ENCODE measurements at regions not wholly inside any gene's neighbourhood (a gene's known extent, or its start where the extent isn't known, plus 50 kb on each side); places are given as distances from the start of the nearest gene placed in this dataset.
"Not testable (repeated sequence)": the region's sequence is repeated elsewhere in the genome, so short reads cannot be mapped to it uniquely, and the experiment has no call there.

DNA sequence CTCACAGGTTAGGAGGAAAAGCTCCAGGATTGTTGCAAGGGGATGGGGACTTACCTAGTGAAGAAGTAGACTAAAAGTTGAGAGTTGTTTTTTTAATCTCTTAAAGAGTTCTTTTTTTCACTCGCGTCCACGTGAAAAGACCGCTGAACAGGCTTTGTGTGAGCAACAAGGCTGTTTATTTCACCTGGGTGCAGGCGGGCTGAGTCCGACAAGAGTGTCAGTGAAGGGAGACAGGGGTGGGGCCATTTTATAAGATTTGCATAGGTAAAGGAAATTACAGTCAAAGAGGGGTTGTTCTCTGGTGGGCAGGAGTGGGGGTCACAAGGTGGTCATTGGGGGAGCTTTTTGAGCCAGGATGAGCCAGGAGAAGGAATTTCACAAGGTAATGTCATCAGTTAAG is 249.7 kb downstream of the USP25 start:
- not testable (repeated sequence) for H3K27me3 ChIP-seq (ENCODE audit: insufficient read depth, low read length); H3K9me3 ChIP-seq (ENCODE audit: insufficient read depth, low read depth, low read length); H3K9ac ChIP-seq (ENCODE audit: low read depth, low read length); H3K27ac ChIP-seq (ENCODE audit: low read length); H3K4me3 ChIP-seq (ENCODE audit: low read length); H3K4me1 ChIP-seq (ENCODE audit: insufficient read depth, low read length); H3K36me3 ChIP-seq (ENCODE audit: insufficient read depth, low read depth, low read length)

DNA sequence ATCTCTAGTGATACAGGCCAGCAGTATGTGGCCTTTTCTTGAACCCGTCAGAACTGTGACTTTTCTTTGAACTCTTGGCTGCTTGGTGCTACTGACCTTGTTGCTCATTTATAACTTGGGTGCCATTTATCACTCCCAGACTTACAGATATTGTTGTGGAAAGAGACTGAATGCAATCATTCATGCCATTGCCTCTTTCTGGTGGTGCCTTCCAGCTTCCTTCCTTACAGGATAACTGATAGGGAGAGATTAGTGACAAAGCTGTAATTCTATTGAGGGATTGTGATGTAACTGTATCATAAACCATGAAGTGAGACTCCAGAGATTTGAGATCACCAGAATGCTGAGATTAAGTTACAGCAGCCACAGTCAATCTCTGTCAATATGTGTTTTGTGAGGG is 256.5 kb downstream of the USP25 start:
- Histone ChIP-seq H3K4me3 (ENCODE audit: low read length) (no peak overlapping the region), H3K9me3 (ENCODE audit: insufficient read depth, low read depth, low read length) (no peaks in the 10 kb centered on the region), H3K36me3 (ENCODE audit: insufficient read depth, low read depth, low read length) (no peaks in the 10 kb centered on the region), H3K9ac (ENCODE audit: low read depth, low read length) (no peak overlapping the region), H3K27me3 (ENCODE audit: insufficient read depth, low read length) (no peaks in the 10 kb centered on the region), H3K4me1 (ENCODE audit: insufficient read depth, low read length) (no peaks in the 10 kb centered on the region), H3K27ac (ENCODE audit: low read length) (no peak overlapping the region)

- Histone ChIP-seq H3K9ac (ENCODE audit: low read depth, low read length) (no peak overlapping the region), H3K4me1 (ENCODE audit: insufficient read depth, low read length) (no peaks in the 10 kb centered on the region), H3K9me3 (ENCODE audit: insufficient read depth, low read depth, low read length) (no peaks in the 10 kb centered on the region)
These were observed 262.4 kb downstream of the USP25 start for GRCh38 chr21:15992171-15992570.

DNA sequence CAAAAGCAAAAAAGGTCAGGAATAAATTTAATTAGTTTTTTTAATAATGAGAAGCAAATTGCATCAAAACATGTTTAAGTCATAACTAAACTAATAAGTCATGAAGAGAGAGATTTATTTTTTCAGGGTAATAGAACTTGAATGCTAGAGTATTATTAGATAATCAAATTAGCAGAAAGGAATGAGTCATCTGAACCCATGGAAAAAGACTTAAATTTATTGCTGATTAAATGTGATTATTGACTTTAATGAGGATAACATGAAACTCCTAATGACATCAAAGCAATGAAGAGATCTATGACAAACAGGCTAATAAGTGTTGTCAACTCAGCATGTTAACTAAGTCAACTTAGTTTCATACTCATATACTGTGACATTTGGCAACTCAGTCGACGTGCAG is 264.2 kb downstream of the USP25 start:
- no peak overlapping the region for H3K9ac ChIP-seq (ENCODE audit: low read depth, low read length)
- no peaks in the 10 kb centered on the region for H3K36me3 ChIP-seq (ENCODE audit: insufficient read depth, low read depth, low read length)
- H3K27me3 ChIP-seq (ENCODE audit: insufficient read depth, low read length): no peaks in the 10 kb centered on the region
- no peak overlapping the region for H3K4me3 ChIP-seq (ENCODE audit: low read length)
- no peak overlapping the region for H3K27ac ChIP-seq (ENCODE audit: low read length)
- no peaks in the 10 kb centered on the region for H3K4me1 ChIP-seq (ENCODE audit: insufficient read depth, low read length)
- no peaks in the 10 kb centered on the region for H3K9me3 ChIP-seq (ENCODE audit: insufficient read depth, low read depth, low read length)

More at GRCh38 chr21:15992171-15992570, 262.4 kb downstream of the USP25 start:
- Histone ChIP-seq H3K27me3 (ENCODE audit: insufficient read depth, low read length) (no peaks in the 10 kb centered on the region), H3K27ac (ENCODE audit: low read length) (no peak overlapping the region), H3K36me3 (ENCODE audit: insufficient read depth, low read depth, low read length) (no peaks in the 10 kb centered on the region), H3K4me3 (ENCODE audit: low read length) (no peak overlapping the region)

GRCh38 chr21:15999741-16000140 is 270.0 kb downstream of the USP25 start:
- Histone ChIP-seq H3K27me3 (ENCODE audit: insufficient read depth, low read length) (no peaks in the 10 kb centered on the region), H3K36me3 (ENCODE audit: insufficient read depth, low read depth, low read length) (no peaks in the 10 kb centered on the region), H3K4me1 (ENCODE audit: insufficient read depth, low read length) (no peaks in the 10 kb centered on the region)

GRCh38 chr21:16002874-16003466 is 273.2 kb downstream of the USP25 start:
- no peak overlapping the region for H3K4me3 ChIP-seq (ENCODE audit: low read length)
- H3K9me3 ChIP-seq (ENCODE audit: insufficient read depth, low read depth, low read length): no peaks in the 10 kb centered on the region
- H3K27ac ChIP-seq (ENCODE audit: low read length): no peak overlapping the region
- no peaks in the 10 kb centered on the region for H3K27me3 ChIP-seq (ENCODE audit: insufficient read depth, low read length)
- no peak overlapping the region for H3K9ac ChIP-seq (ENCODE audit: low read depth, low read length)
- H3K4me1 ChIP-seq (ENCODE audit: insufficient read depth, low read length): no peaks in the 10 kb centered on the region
- no peaks in the 10 kb centered on the region for H3K36me3 ChIP-seq (ENCODE audit: insufficient read depth, low read depth, low read length)

More at GRCh38 chr21:15999741-16000140, 270.0 kb downstream of the USP25 start:
- Histone ChIP-seq H3K9ac (ENCODE audit: low read depth, low read length) (no peak overlapping the region), H3K27ac (ENCODE audit: low read length) (no peak overlapping the region), H3K9me3 (ENCODE audit: insufficient read depth, low read depth, low read length) (no peaks in the 10 kb centered on the region), H3K4me3 (ENCODE audit: low read length) (no peak overlapping the region)

GRCh38 chr21:16004086-16004485 is 274.3 kb downstream of the USP25 start:
- H3K4me3 ChIP-seq (ENCODE audit: low read length): no peak overlapping the region
- no peaks in the 10 kb centered on the region for H3K4me1 ChIP-seq (ENCODE audit: insufficient read depth, low read length)
- no peaks in the 10 kb centered on the region for H3K27me3 ChIP-seq (ENCODE audit: insufficient read depth, low read length)
- H3K9ac ChIP-seq (ENCODE audit: low read depth, low read length): no peak overlapping the region
- H3K27ac ChIP-seq (ENCODE audit: low read length): no peak overlapping the region
- H3K36me3 ChIP-seq (ENCODE audit: insufficient read depth, low read depth, low read length): no peaks in the 10 kb centered on the region
- no peaks in the 10 kb centered on the region for H3K9me3 ChIP-seq (ENCODE audit: insufficient read depth, low read depth, low read length)

DNA sequence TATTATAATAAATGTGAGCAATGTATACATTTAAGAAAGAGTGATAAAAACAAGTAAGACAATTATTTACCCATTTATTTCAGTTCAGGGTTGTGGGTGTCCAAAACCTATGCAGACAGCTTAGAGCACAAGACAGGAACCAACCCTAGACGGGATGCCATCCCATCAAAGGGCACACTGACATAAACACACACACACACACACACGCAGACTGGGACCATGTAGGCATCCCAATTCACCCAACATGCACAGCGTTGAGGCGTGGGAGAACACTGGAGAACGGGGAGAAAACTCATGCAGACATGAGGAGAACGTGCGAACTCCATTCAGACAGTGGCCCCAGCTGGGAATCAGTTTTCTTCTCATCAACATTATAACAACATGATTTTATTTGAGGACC is 274.7 kb downstream of the USP25 start:
- Histone ChIP-seq H3K4me1 (ENCODE audit: insufficient read depth, low read length) (no peaks in the 10 kb centered on the region), H3K4me3 (ENCODE audit: low read length) (no peak overlapping the region), H3K27ac (ENCODE audit: low read length) (no peak overlapping the region), H3K9ac (ENCODE audit: low read depth, low read length) (no peak overlapping the region), H3K36me3 (ENCODE audit: insufficient read depth, low read depth, low read length) (no peaks in the 10 kb centered on the region), H3K9me3 (ENCODE audit: insufficient read depth, low read depth, low read length) (no peaks in the 10 kb centered on the region), H3K27me3 (ENCODE audit: insufficient read depth, low read length) (no peaks in the 10 kb centered on the region)

- no peak overlapping the region for H3K4me3 ChIP-seq (ENCODE audit: low read length)
- H3K27me3 ChIP-seq (ENCODE audit: insufficient read depth, low read length): no peaks in the 10 kb centered on the region
- H3K9ac ChIP-seq (ENCODE audit: low read depth, low read length): no peak overlapping the region
- no peaks in the 10 kb centered on the region for H3K36me3 ChIP-seq (ENCODE audit: insufficient read depth, low read depth, low read length)
- H3K9me3 ChIP-seq (ENCODE audit: insufficient read depth, low read depth, low read length): no peaks in the 10 kb centered on the region
- H3K27ac ChIP-seq (ENCODE audit: low read length): no peak overlapping the region
- no peaks in the 10 kb centered on the region for H3K4me1 ChIP-seq (ENCODE audit: insufficient read depth, low read length)
These were observed 276.2 kb downstream of the USP25 start for GRCh38 chr21:16005996-16006395.

- Histone ChIP-seq H3K9me3 (ENCODE audit: insufficient read depth, low read depth, low read length) (no peaks in the 10 kb centered on the region), H3K36me3 (ENCODE audit: insufficient read depth, low read depth, low read length) (no peaks in the 10 kb centered on the region), H3K27ac (ENCODE audit: low read length) (no peak overlapping the region), H3K27me3 (ENCODE audit: insufficient read depth, low read length) (no peaks in the 10 kb centered on the region), H3K4me3 (ENCODE audit: low read length) (no peak overlapping the region), H3K9ac (ENCODE audit: low read depth, low read length) (no peak overlapping the region), H3K4me1 (ENCODE audit: insufficient read depth, low read length) (no peaks in the 10 kb centered on the region)
These were observed 278.2 kb downstream of the USP25 start for GRCh38 chr21:16007943-16008342.

- Histone ChIP-seq H3K27me3 (ENCODE audit: insufficient read depth, low read length) (no peaks in the 10 kb centered on the region), H3K27ac (ENCODE audit: low read length) (no peak overlapping the region), H3K9ac (ENCODE audit: low read depth, low read length) (no peak overlapping the region), H3K36me3 (ENCODE audit: insufficient read depth, low read depth, low read length) (no peaks in the 10 kb centered on the region), H3K4me3 (ENCODE audit: low read length) (no peak overlapping the region), H3K4me1 (ENCODE audit: insufficient read depth, low read length) (no peaks in the 10 kb centered on the region), H3K9me3 (ENCODE audit: insufficient read depth, low read depth, low read length) (no peaks in the 10 kb centered on the region)
These were observed 281.9 kb downstream of the USP25 start for GRCh38 chr21:16011719-16012118.

- H3K27ac ChIP-seq (ENCODE audit: low read length): no peak overlapping the region
- no peaks in the 10 kb centered on the region for H3K27me3 ChIP-seq (ENCODE audit: insufficient read depth, low read length)
These were observed 283.8 kb downstream of the USP25 start for GRCh38 chr21:16013570-16013969.

More at GRCh38 chr21:16013570-16013969, 283.8 kb downstream of the USP25 start:
- Histone ChIP-seq H3K9me3 (ENCODE audit: insufficient read depth, low read depth, low read length) (no peaks in the 10 kb centered on the region), H3K9ac (ENCODE audit: low read depth, low read length) (no peak overlapping the region), H3K4me1 (ENCODE audit: insufficient read depth, low read length) (no peaks in the 10 kb centered on the region), H3K36me3 (ENCODE audit: insufficient read depth, low read depth, low read length) (no peaks in the 10 kb centered on the region), H3K4me3 (ENCODE audit: low read length) (no peak overlapping the region)
